ENCODE measurements at regions not wholly inside any gene's neighbourhood (a gene's known extent, or its start where the extent isn't known, plus 50 kb on each side); places are given as distances from the start of the nearest gene placed in this dataset.

GRCh38 chr4:26152056-26152455 lies 168.8 kb upstream of the RBPJ start:
- Histone ChIP-seq H3K4me1 (ENCODE audit: control insufficient read depth, insufficient read depth, low read length) (no peaks in the 10 kb centered on the region), H3K4me3 (ENCODE audit: low read depth, low read length) (no peak overlapping the region), H3K36me3 (ENCODE audit: control insufficient read depth, insufficient read depth, low read length) (no peaks in the 10 kb centered on the region), H3K9ac (ENCODE audit: low read depth, low read length) (no peak overlapping the region), H3K9me3 (ENCODE audit: control insufficient read depth, insufficient read depth, low read length) (no peaks in the 10 kb centered on the region), H3K27me3 (ENCODE audit: control insufficient read depth, insufficient read depth, low read length) (no peaks in the 10 kb centered on the region)

- Histone ChIP-seq H3K36me3 (ENCODE audit: control insufficient read depth, insufficient read depth, low read length) (no peaks in the 10 kb centered on the region), H3K9me3 (ENCODE audit: control insufficient read depth, insufficient read depth, low read length) (no peaks in the 10 kb centered on the region), H3K27me3 (ENCODE audit: control insufficient read depth, insufficient read depth, low read length) (no peaks in the 10 kb centered on the region), H3K9ac (ENCODE audit: low read depth, low read length) (no peak overlapping the region), H3K4me1 (ENCODE audit: control insufficient read depth, insufficient read depth, low read length) (no peaks in the 10 kb centered on the region), H3K4me3 (ENCODE audit: low read depth, low read length) (no peak overlapping the region)
Observed at GRCh38 chr4:26157541-26157940, 163.3 kb upstream of the RBPJ start.

- H3K4me3 ChIP-seq (ENCODE audit: low read depth, low read length) = no peak overlapping the region
- no peaks in the 10 kb centered on the region for H3K27me3 ChIP-seq (ENCODE audit: control insufficient read depth, insufficient read depth, low read length)
- no peaks in the 10 kb centered on the region for H3K9me3 ChIP-seq (ENCODE audit: control insufficient read depth, insufficient read depth, low read length)
Observed at GRCh38 chr4:26160591-26160990, 160.2 kb upstream of the RBPJ start.

GRCh38 chr4:26161030-26161824 lies 159.6 kb upstream of the RBPJ start:
- H3K27me3 ChIP-seq (ENCODE audit: control insufficient read depth, insufficient read depth, low read length) = no peaks in the 10 kb centered on the region
- H3K36me3 ChIP-seq (ENCODE audit: control insufficient read depth, insufficient read depth, low read length) = no peaks in the 10 kb centered on the region
- no peaks in the 10 kb centered on the region for H3K9me3 ChIP-seq (ENCODE audit: control insufficient read depth, insufficient read depth, low read length)
- H3K4me1 ChIP-seq (ENCODE audit: control insufficient read depth, insufficient read depth, low read length) = peaks cover 7% of the 10 kb centered on the region
- no peak overlapping the region for H3K4me3 ChIP-seq (ENCODE audit: low read depth, low read length)
- H3K9ac ChIP-seq (ENCODE audit: low read depth, low read length) = no peak overlapping the region

More at GRCh38 chr4:26160591-26160990, 160.2 kb upstream of the RBPJ start:
- H3K9ac ChIP-seq (ENCODE audit: low read depth, low read length) = no peak overlapping the region
- H3K36me3 ChIP-seq (ENCODE audit: control insufficient read depth, insufficient read depth, low read length) = no peaks in the 10 kb centered on the region
- H3K4me1 ChIP-seq (ENCODE audit: control insufficient read depth, insufficient read depth, low read length) = peaks cover 7% of the 10 kb centered on the region

GRCh38 chr4:26162101-26162500 lies 158.7 kb upstream of the RBPJ start:
- no peaks in the 10 kb centered on the region for H3K27me3 ChIP-seq (ENCODE audit: control insufficient read depth, insufficient read depth, low read length)
- peaks cover 7% of the 10 kb centered on the region for H3K4me1 ChIP-seq (ENCODE audit: control insufficient read depth, insufficient read depth, low read length)
- H3K4me3 ChIP-seq (ENCODE audit: low read depth, low read length) = no peak overlapping the region
- H3K36me3 ChIP-seq (ENCODE audit: control insufficient read depth, insufficient read depth, low read length) = no peaks in the 10 kb centered on the region
- H3K9ac ChIP-seq (ENCODE audit: low read depth, low read length) = no peak overlapping the region
- no peaks in the 10 kb centered on the region for H3K9me3 ChIP-seq (ENCODE audit: control insufficient read depth, insufficient read depth, low read length)

GRCh38 chr4:26163425-26164362 lies 157.1 kb upstream of the RBPJ start:
- Histone ChIP-seq H3K4me1 (ENCODE audit: control insufficient read depth, insufficient read depth, low read length) (peaks cover 7% of the 10 kb centered on the region), H3K9me3 (ENCODE audit: control insufficient read depth, insufficient read depth, low read length) (no peaks in the 10 kb centered on the region), H3K36me3 (ENCODE audit: control insufficient read depth, insufficient read depth, low read length) (no peaks in the 10 kb centered on the region), H3K9ac (ENCODE audit: low read depth, low read length) (no peak overlapping the region), H3K27me3 (ENCODE audit: control insufficient read depth, insufficient read depth, low read length) (no peaks in the 10 kb centered on the region), H3K4me3 (ENCODE audit: low read depth, low read length) (no peak overlapping the region)

- H3K4me3 ChIP-seq (ENCODE audit: low read depth, low read length) = no peak overlapping the region
- no peak overlapping the region for H3K9ac ChIP-seq (ENCODE audit: low read depth, low read length)
- no peaks in the 10 kb centered on the region for H3K27me3 ChIP-seq (ENCODE audit: control insufficient read depth, insufficient read depth, low read length)
- H3K9me3 ChIP-seq (ENCODE audit: control insufficient read depth, insufficient read depth, low read length) = no peaks in the 10 kb centered on the region
- peaks cover 2% of the 10 kb centered on the region for H3K4me1 ChIP-seq (ENCODE audit: control insufficient read depth, insufficient read depth, low read length)
- no peaks in the 10 kb centered on the region for H3K36me3 ChIP-seq (ENCODE audit: control insufficient read depth, insufficient read depth, low read length)
Observed at GRCh38 chr4:26171501-26171900, 149.3 kb upstream of the RBPJ start.

GRCh38 chr4:26171941-26172340 lies 148.9 kb upstream of the RBPJ start:
- Histone ChIP-seq H3K36me3 (ENCODE audit: control insufficient read depth, insufficient read depth, low read length) (no peaks in the 10 kb centered on the region), H3K27me3 (ENCODE audit: control insufficient read depth, insufficient read depth, low read length) (no peaks in the 10 kb centered on the region), H3K9me3 (ENCODE audit: control insufficient read depth, insufficient read depth, low read length) (no peaks in the 10 kb centered on the region), H3K9ac (ENCODE audit: low read depth, low read length) (no peak overlapping the region), H3K4me3 (ENCODE audit: low read depth, low read length) (no peak overlapping the region), H3K4me1 (ENCODE audit: control insufficient read depth, insufficient read depth, low read length) (peaks cover 2% of the 10 kb centered on the region)

GRCh38 chr4:26173619-26174018 lies 147.2 kb upstream of the RBPJ start:
- Histone ChIP-seq H3K4me3 (ENCODE audit: low read depth, low read length) (no peak overlapping the region), H3K9me3 (ENCODE audit: control insufficient read depth, insufficient read depth, low read length) (no peaks in the 10 kb centered on the region), H3K27me3 (ENCODE audit: control insufficient read depth, insufficient read depth, low read length) (no peaks in the 10 kb centered on the region), H3K4me1 (ENCODE audit: control insufficient read depth, insufficient read depth, low read length) (peaks cover 2% of the 10 kb centered on the region), H3K9ac (ENCODE audit: low read depth, low read length) (no peak overlapping the region), H3K36me3 (ENCODE audit: control insufficient read depth, insufficient read depth, low read length) (no peaks in the 10 kb centered on the region)

- Histone ChIP-seq H3K27me3 (ENCODE audit: control insufficient read depth, insufficient read depth, low read length) (no peaks in the 10 kb centered on the region), H3K9me3 (ENCODE audit: control insufficient read depth, insufficient read depth, low read length) (no peaks in the 10 kb centered on the region), H3K9ac (ENCODE audit: low read depth, low read length) (no peak overlapping the region), H3K4me1 (ENCODE audit: control insufficient read depth, insufficient read depth, low read length) (peaks cover 2% of the 10 kb centered on the region), H3K36me3 (ENCODE audit: control insufficient read depth, insufficient read depth, low read length) (no peaks in the 10 kb centered on the region), H3K4me3 (ENCODE audit: low read depth, low read length) (no peak overlapping the region)
Observed at GRCh38 chr4:26174027-26174426, 146.8 kb upstream of the RBPJ start.

- Histone ChIP-seq H3K4me3 (ENCODE audit: low read depth, low read length) (no peak overlapping the region), H3K9me3 (ENCODE audit: control insufficient read depth, insufficient read depth, low read length) (no peaks in the 10 kb centered on the region), H3K4me1 (ENCODE audit: control insufficient read depth, insufficient read depth, low read length) (peaks cover 2% of the 10 kb centered on the region), H3K9ac (ENCODE audit: low read depth, low read length) (no peak overlapping the region), H3K36me3 (ENCODE audit: control insufficient read depth, insufficient read depth, low read length) (no peaks in the 10 kb centered on the region), H3K27me3 (ENCODE audit: control insufficient read depth, insufficient read depth, low read length) (no peaks in the 10 kb centered on the region)
Observed at GRCh38 chr4:26175006-26175786, 145.6 kb upstream of the RBPJ start.
